Posterior cingulate gyrus (tissue), 11 donors: ENCODE measurements at regions not wholly inside any gene's neighbourhood (a gene's known extent, or its start where the extent isn't known, plus 50 kb on each side); places are given as distances from the start of the nearest gene placed in this dataset.

Experiments
- DNase-seq, 10 donors: peaks; one replicate each; pipeline versions ENCODE4 v3.0.0 to v3.0.0-alpha.2; 2020 to 2021; ENCODE audit warnings: mixed read lengths in 3 of 10
- intact Hi-C: fragments of 100-400 bp; cut with DNase I; formaldehyde crosslinking; loops from one replicate; pipeline ENCODE4 v1.15.1; 2023

- DNase-seq: no peak
Observed at GRCh38 chr18:11247381-11247970, 98.1 kb upstream of the PIEZO2 start.

GRCh38 chr18:11246495-11247300, 97.3 kb upstream of the PIEZO2 start:
- intact Hi-C loops: no loop called here
- DNase-seq: no peak

More at GRCh38 chr18:11247381-11247970, 98.1 kb upstream of the PIEZO2 start:
- intact Hi-C loops: no loop called here

- intact Hi-C loops: no loop called here
- DNase-seq: no peak
Observed at GRCh38 chr18:11245879-11246278, 96.5 kb upstream of the PIEZO2 start.

- no peak for DNase-seq
- intact Hi-C loops: no loop called here
Observed at GRCh38 chr18:11237484-11237883, 88.1 kb upstream of the PIEZO2 start.

- intact Hi-C loops: no loop called here
Observed at GRCh38 chr18:11237066-11237465, 87.7 kb upstream of the PIEZO2 start.

GRCh38 chr18:11224153-11224552, 74.8 kb upstream of the PIEZO2 start:
- intact Hi-C loops: no loop called here
- DNase-seq: no peak

More at GRCh38 chr18:11237066-11237465, 87.7 kb upstream of the PIEZO2 start:
- no peak for DNase-seq

GRCh38 chr18:11219571-11219970, 70.2 kb upstream of the PIEZO2 start:
- intact Hi-C loops: no loop called here
- DNase-seq: no peak

- intact Hi-C loops: no loop called here
- DNase-seq: no peak
Observed at GRCh38 chr18:11215216-11215615, 65.8 kb upstream of the PIEZO2 start.

GRCh38 chr18:11204020-11204419, 54.7 kb upstream of the PIEZO2 start:
- no peak for DNase-seq
- intact Hi-C loops: no loop called here

GRCh38 chr18:11199477-11199876, 50.1 kb upstream of the PIEZO2 start:
- DNase-seq: no peak
- intact Hi-C loops: no loop called here
